Astrocyte of the cerebellum (primary cell): ENCODE measurements at regions not wholly inside any gene's neighbourhood (a gene's known extent, or its start where the extent isn't known, plus 50 kb on each side); places are given as distances from the start of the nearest gene placed in this dataset.

Source experiments
- DNase-seq: peaks from one replicate; pipeline ENCODE4 v3.0.0-alpha.2; 2011; ENCODE audit warnings: low read depth
- H3K4me3 ChIP-seq: 2 replicates; pipeline ENCODE4 v1.5.1; 2011; ENCODE audit warnings: mild to moderate bottlenecking, low read depth, low read length, moderate library complexity
- in situ Hi-C: cut with HindIII; loops from 2 replicates; pipeline ENCODE4 v1.10.0; 2017; ENCODE audit warnings: low sequenced_read_pairs
- TF ChIP-seq, protein P1 (sequence below): IDR thresholded peaks from 2 replicates; pipeline ENCODE4 v1.5.1; 2012; ENCODE audit warnings: low read length, low read depth, moderate library complexity, mild to moderate bottlenecking; ENCODE audit errors: missing control alignments

DNA sequence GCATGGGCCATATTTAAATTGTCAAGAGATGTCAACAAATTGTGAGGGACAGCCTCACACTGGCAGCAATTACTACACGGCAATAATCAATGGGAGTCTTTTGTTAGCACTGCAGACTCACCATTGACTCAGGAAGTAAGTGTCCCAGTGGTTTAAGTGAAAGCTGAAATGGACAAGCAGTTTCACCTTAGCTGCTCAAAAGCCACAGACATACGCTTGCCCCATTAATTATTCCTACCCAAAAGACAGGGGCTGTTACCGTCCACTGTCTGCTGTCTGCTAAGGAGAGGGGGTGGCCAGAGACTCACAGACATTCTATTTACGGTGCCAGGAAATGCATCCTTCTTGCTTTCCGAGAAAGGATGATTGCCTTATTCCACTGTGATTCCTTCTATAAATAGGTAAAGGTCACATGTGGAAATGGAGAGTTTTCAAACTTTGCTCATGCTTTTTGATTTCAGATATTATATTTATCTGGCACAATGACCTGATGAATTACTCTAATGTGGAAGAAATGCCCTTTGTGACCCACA is 309.7 kb upstream of the NFE2L3 start:
- DNase-seq: no peak
- H3K4me3 ChIP-seq: no peak overlapping the region
- TF ChIP-seq, protein P1, sequence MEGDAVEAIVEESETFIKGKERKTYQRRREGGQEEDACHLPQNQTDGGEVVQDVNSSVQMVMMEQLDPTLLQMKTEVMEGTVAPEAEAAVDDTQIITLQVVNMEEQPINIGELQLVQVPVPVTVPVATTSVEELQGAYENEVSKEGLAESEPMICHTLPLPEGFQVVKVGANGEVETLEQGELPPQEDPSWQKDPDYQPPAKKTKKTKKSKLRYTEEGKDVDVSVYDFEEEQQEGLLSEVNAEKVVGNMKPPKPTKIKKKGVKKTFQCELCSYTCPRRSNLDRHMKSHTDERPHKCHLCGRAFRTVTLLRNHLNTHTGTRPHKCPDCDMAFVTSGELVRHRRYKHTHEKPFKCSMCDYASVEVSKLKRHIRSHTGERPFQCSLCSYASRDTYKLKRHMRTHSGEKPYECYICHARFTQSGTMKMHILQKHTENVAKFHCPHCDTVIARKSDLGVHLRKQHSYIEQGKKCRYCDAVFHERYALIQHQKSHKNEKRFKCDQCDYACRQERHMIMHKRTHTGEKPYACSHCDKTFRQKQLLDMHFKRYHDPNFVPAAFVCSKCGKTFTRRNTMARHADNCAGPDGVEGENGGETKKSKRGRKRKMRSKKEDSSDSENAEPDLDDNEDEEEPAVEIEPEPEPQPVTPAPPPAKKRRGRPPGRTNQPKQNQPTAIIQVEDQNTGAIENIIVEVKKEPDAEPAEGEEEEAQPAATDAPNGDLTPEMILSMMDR: no peak
- in situ Hi-C loops: no loop called here

- no peak for DNase-seq
- TF ChIP-seq, protein P1: no peak
- H3K4me3 ChIP-seq: no peak overlapping the region
- in situ Hi-C loops: no loop called here
Measured at GRCh38 chr7:25843467-25843866, 308.5 kb upstream of the NFE2L3 start.

DNA sequence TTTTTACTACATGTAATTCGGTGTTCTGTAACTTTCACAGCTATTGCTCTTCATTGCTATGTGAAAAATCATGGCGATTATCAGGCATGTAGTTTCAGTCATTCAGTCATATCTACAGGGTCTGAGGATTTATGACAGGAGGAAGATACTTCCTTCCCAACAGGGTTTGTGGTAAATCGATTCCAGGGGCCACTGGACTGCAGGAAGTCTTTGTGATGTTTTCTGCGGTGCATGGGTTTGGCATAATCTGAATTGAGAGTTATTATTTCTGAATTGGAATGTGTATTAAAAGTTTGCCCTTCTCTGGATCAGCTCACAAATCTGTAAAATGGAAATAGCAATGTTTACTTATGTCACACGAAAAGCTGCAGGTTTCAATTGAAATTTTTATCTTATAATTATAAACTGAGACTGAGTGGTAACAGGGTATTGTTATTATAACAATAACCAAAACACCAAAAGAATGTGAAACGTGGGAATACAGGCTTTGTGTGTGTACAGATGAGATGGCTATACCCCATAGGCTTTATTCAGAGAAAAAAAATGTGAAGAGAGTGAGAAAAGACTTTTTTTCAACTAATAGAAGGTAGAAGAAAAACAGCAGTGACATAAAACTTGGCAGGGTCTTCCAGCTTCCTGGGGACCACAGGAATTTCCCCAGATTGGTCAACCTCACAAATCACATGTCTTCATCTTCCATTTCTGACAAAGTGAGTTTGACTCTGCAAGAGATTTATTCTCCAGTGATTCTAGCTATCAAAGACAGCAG is 307.7 kb upstream of the NFE2L3 start:
- in situ Hi-C loops: no loop called here
- DNase-seq: peak; percentile 68
- TF ChIP-seq, protein P1: no peak
- H3K4me3 ChIP-seq: no peak overlapping the region

DNA sequence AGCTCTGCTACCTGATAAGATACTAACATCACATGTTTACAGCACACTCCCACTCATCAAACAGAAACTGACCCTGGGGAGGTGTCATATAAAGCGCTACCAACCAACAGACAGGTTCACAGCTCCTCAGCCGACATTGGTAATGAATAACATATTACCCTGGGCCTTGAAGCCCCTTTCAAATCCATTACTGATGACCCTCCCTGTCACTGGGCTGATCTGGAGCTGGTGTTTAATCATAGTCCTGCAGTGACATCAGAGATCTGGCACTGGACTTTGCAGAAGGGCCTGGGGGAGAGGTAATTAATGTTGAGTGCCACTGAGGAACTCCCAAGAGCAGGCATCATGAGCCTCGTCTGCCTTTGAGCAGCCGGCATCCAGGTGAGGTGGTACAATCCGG is 306.5 kb upstream of the NFE2L3 start:
- in situ Hi-C loops: no loop called here
- DNase-seq: no peak
- TF ChIP-seq, protein P1: no peak
- no peak overlapping the region for H3K4me3 ChIP-seq

GRCh38 chr7:25846722-25847121 is 305.3 kb upstream of the NFE2L3 start:
- in situ Hi-C loops: no loop called here
- TF ChIP-seq, protein P1: no peak
- H3K4me3 ChIP-seq: no peak overlapping the region
- peak; percentile 87 for DNase-seq

DNA sequence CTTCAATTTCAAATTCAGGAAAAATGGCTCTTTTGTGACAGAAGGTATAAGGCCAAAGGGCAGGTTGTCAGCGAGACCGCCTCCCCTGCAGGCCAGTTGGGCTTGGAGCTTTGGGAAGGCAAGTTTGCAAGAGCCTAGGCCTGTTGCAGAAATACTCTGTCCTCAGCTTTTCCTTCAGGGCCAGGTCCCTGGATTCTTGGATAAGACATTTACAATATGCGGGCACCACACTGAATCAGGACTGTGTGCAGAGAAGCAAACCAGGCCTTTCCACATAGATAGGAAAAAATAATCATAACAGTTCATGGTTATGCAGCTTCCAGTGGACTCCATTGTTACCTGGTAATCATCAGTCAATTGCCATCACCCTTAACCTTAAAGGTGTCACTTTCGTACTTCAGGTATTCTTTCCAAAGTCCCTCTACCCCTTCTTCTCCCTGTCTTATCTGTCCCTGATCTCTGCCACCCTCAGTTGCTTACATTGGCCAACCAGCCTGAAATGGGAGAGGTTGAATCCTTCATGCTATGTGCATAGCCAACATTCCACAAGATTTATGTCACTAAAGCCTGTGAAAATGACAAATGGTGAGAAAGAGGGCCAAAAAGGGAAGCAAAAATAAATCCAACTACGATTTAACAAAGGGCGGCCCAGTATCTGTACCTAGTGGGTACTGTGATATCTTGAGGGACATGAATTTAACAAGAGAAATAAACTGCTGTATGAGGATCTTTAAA is 304.5 kb upstream of the NFE2L3 start:
- in situ Hi-C loops: no loop called here
- peak; percentile 22 for DNase-seq
- TF ChIP-seq, protein P1: no peak
- no peak overlapping the region for H3K4me3 ChIP-seq
